GM12892 (cell line): ENCODE measurements at regions not wholly inside any gene's neighbourhood (a gene's known extent, or its start where the extent isn't known, plus 50 kb on each side); places are given as distances from the start of the nearest gene placed in this dataset.

ENCODE experiments used
- DNase-seq: peaks from one replicate; pipeline ENCODE4 v3.0.0; 2011; ENCODE audit not compliant: insufficient read length
- FAIRE-seq: peaks from 2 replicates; lab custom pipeline; 2011; peaks lifted over from hg19 to GRCh38; lab: Jason Lieb, UNC
- POLR2A ChIP-seq: IDR thresholded peaks from 2 replicates; pipeline ENCODE4 v1.6.1; 2011; ENCODE audit warnings: low read depth, low read length, control low read depth
- POLR2AphosphoS5 ChIP-seq: IDR thresholded peaks from 2 replicates; pipeline ENCODE4 v1.6.1; 2011; ENCODE audit warnings: low read depth, low read length, control low read depth
- TAF1 ChIP-seq: IDR thresholded peaks from 2 replicates; pipeline ENCODE4 v1.6.1; 2011; ENCODE audit warnings: low read depth, mild to moderate bottlenecking, control low read depth, low read length, borderline replicate concordance

GRCh38 chr1:5664081-5664768 lies 328.0 kb downstream of the NPHP4 start:
- no peak for TF ChIP-seq POLR2A
- no peak for TF ChIP-seq POLR2AphosphoS5
- no peak for TF ChIP-seq TAF1
- DNase-seq: no peak
- FAIRE-seq: no peak

- DNase-seq (no peak), FAIRE-seq (no peak)
- TF ChIP-seq TAF1: no peak
- TF ChIP-seq POLR2A: no peak
- no peak for TF ChIP-seq POLR2AphosphoS5
These were observed 329.5 kb downstream of the NPHP4 start for GRCh38 chr1:5662744-5663126.

GRCh38 chr1:5662086-5662743 lies 330.0 kb downstream of the NPHP4 start:
- DNase-seq: no peak
- no peak for FAIRE-seq
- no peak for TF ChIP-seq POLR2A
- no peak for TF ChIP-seq TAF1
- no peak for TF ChIP-seq POLR2AphosphoS5

GRCh38 chr1:5661196-5662085 lies 330.8 kb downstream of the NPHP4 start:
- TF ChIP-seq POLR2A (no peak), TAF1 (no peak)
- FAIRE-seq (no peak), DNase-seq (no peak)

- TF ChIP-seq TAF1 (no peak), POLR2A (no peak), POLR2AphosphoS5 (no peak)
- DNase-seq (no peak), FAIRE-seq (no peak)
These were observed 331.9 kb downstream of the NPHP4 start for GRCh38 chr1:5660141-5660935.

- no peak for DNase-seq
- TF ChIP-seq POLR2A (no peak), TAF1 (no peak), POLR2AphosphoS5 (no peak)
- no peak for FAIRE-seq
These were observed 332.6 kb downstream of the NPHP4 start for GRCh38 chr1:5659606-5660005.

GRCh38 chr1:5658340-5659316 lies 333.6 kb downstream of the NPHP4 start:
- no peak for DNase-seq
- no peak for TF ChIP-seq TAF1
- TF ChIP-seq POLR2AphosphoS5: no peak
- TF ChIP-seq POLR2A: no peak
- no peak for FAIRE-seq

GRCh38 chr1:5651964-5652821 lies 340.0 kb downstream of the NPHP4 start:
- TF ChIP-seq POLR2AphosphoS5 (no peak), TAF1 (no peak), POLR2A (no peak)
- DNase-seq: no peak
- no peak for FAIRE-seq

- no peak for FAIRE-seq
- no peak for TF ChIP-seq POLR2AphosphoS5
These were observed 340.8 kb downstream of the NPHP4 start for GRCh38 chr1:5651473-5651872.

GRCh38 chr1:5651027-5651410 lies 341.2 kb downstream of the NPHP4 start:
- FAIRE-seq: no peak
- TF ChIP-seq POLR2AphosphoS5: no peak
- no peak for TF ChIP-seq POLR2A
- TF ChIP-seq TAF1: no peak
- DNase-seq: no peak

More at GRCh38 chr1:5651473-5651872, 340.8 kb downstream of the NPHP4 start:
- DNase-seq: no peak
